DOHH2 (cell line): ENCODE measurements at regions not wholly inside any gene's neighbourhood (a gene's known extent, or its start where the extent isn't known, plus 50 kb on each side); places are given as distances from the start of the nearest gene placed in this dataset.

ENCODE experiments used
- EZH2phosphoT487 ChIP-seq: fragments of 200-600 bp; sonication (generic); IDR thresholded peaks from 2 replicates; pipeline ENCODE4 v1.6.1; 2017; ENCODE audit warnings: borderline replicate concordance, mild to moderate bottlenecking, antibody characterized with exemption, low read length, moderate library complexity, mixed read lengths
- TF ChIP-seq, protein P1 (sequence below): fragments of 200-600 bp; sonication (generic); IDR thresholded peaks from one replicate; pipeline ENCODE4 v1.5.1; 2014; ENCODE audit warnings: antibody characterized with exemption, mild to moderate bottlenecking, low read depth, low read length; ENCODE audit not compliant: poor library complexity, severe bottlenecking

- no peak for TF ChIP-seq EZH2phosphoT487
- TF ChIP-seq, protein P1, sequence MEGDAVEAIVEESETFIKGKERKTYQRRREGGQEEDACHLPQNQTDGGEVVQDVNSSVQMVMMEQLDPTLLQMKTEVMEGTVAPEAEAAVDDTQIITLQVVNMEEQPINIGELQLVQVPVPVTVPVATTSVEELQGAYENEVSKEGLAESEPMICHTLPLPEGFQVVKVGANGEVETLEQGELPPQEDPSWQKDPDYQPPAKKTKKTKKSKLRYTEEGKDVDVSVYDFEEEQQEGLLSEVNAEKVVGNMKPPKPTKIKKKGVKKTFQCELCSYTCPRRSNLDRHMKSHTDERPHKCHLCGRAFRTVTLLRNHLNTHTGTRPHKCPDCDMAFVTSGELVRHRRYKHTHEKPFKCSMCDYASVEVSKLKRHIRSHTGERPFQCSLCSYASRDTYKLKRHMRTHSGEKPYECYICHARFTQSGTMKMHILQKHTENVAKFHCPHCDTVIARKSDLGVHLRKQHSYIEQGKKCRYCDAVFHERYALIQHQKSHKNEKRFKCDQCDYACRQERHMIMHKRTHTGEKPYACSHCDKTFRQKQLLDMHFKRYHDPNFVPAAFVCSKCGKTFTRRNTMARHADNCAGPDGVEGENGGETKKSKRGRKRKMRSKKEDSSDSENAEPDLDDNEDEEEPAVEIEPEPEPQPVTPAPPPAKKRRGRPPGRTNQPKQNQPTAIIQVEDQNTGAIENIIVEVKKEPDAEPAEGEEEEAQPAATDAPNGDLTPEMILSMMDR: no peak
Observed at GRCh38 chr3:160065786-160066185, 77.2 kb downstream of the IL12A start.
